ENCODE measurements at regions not wholly inside any gene's neighbourhood (a gene's known extent, or its start where the extent isn't known, plus 50 kb on each side); places are given as distances from the start of the nearest gene placed in this dataset.

DNA sequence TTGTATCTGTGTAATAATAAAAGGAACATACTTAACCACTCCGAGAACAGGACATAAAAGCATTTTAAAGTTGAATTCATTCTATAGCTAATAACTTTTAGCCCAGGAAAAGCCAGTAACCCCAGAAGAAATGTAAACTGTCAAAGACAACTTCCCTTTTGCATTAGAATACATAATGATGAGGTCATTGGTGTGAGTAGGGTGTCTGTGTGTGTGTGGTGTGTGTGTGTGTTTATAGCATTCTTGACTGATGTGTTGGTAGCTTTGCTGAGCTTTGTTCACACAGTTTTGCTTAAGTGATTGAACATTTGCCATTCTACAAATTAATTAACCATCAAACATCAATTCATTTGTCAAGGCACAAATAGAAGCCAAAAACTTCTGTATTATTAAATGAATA, 559.6 kb downstream of the ARAP2 start:
- Histone ChIP-seq H3K79me2 (ENCODE audit: insufficient read depth, low read length) (no peaks in the 10 kb centered on the region), H3K27ac (ENCODE audit: low read depth, low read length) (no peak overlapping the region), H3K9me2 (ENCODE audit: insufficient read depth) (no peaks in the 10 kb centered on the region), H4K20me1 (ENCODE audit: insufficient read depth) (no peaks in the 10 kb centered on the region), H3K9ac (ENCODE audit: low read length) (no peak overlapping the region), H3K9me3 (ENCODE audit: control insufficient read depth in 1 of 2, insufficient read depth in 1 of 2, low read depth in 1 of 2, low read length in 2 of 2) (no peaks in the 10 kb centered on the region), H3K27me3 (ENCODE audit: insufficient read depth, low read length) (no peaks in the 10 kb centered on the region), H3K4me2 (ENCODE audit: low read length) (no peak overlapping the region), H3K4me1 (ENCODE audit: control insufficient read depth in 1 of 2, insufficient read depth in 2 of 2, low read length in 2 of 2) (no peaks in the 10 kb centered on the region), H3K36me3 (ENCODE audit: control insufficient read depth in 1 of 2, insufficient read depth in 2 of 2, low read length in 2 of 2) (no peaks in the 10 kb centered on the region), H3K4me3 (replicated peaks in 1 of 2; ENCODE audit: low read depth in 1 of 2, low read length in 2 of 2) (no peak overlapping the region), H2AFZ (ENCODE audit: low read depth, low read length, poor library complexity, severe bottlenecking) (no peak overlapping the region)
- RAD21 ChIA-PET (ENCODE audit: low non-redundant PET in 1 of 2, low total read pairs in 2 of 2, uncharacterized antibody in 2 of 2, unreplicated experiment in 2 of 2), result no interaction called here
- CTCF ChIA-PET, result no interaction called here
- TF ChIP-seq POLR2A (IDR thresholded peaks at IDR 0.05; ENCODE audit: borderline replicate concordance, extremely low read depth, insufficient read depth, insufficient read length), result no peak
- no peak for TF ChIP-seq EGR1 (IDR thresholded peaks at IDR 0.05; ENCODE audit: low read depth)
- no peak for TF ChIP-seq ZFX (IDR thresholded peaks at IDR 0.05)
- POLR2A ChIA-PET, result no interaction called here
- intact Hi-C loops (cut with micrococcal nuclease), result no loop called here
- BruUV-seq (replicated peaks), result no TSS peak
- ATAC-seq (no peak), DNase-seq (ENCODE audit: low read depth, low spot score) (no peak)

DNA sequence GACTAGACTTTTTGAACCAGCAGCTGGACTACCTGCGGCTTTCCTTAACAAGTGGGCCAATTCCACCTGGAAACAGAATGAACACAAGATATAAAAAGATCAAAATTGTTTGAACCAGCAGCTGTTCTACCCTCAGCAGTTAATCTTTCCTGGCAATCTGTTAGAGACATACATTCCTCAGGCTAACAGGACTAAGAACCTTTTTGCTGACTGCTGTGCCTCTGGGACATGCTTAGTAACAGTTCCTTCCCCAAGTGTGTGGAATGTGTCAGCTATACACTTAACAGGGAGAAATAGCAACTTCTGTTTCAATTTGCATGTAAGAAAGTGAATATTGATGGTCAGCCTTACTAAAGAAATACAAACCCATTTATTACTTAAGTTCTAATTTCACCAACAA, 554.4 kb downstream of the ARAP2 start:
- H2AFZ ChIP-seq (ENCODE audit: low read depth, low read length, poor library complexity, severe bottlenecking), result no peak overlapping the region
- ATAC-seq (no peak), DNase-seq (ENCODE audit: low read depth, low spot score) (no peak)
- BruUV-seq (replicated peaks), result no TSS peak
- H3K27ac ChIP-seq (ENCODE audit: low read depth, low read length), result no peak overlapping the region
- ChIA-PET CTCF (no interaction called here), RAD21 (ENCODE audit: low non-redundant PET in 1 of 2, low total read pairs in 2 of 2, uncharacterized antibody in 2 of 2, unreplicated experiment in 2 of 2) (no interaction called here), POLR2A (no interaction called here)
- no peaks in the 10 kb centered on the region for H3K79me2 ChIP-seq (ENCODE audit: insufficient read depth, low read length)
- no peaks in the 10 kb centered on the region for H3K27me3 ChIP-seq (ENCODE audit: insufficient read depth, low read length)
- H3K4me3 ChIP-seq (replicated peaks in 1 of 2; ENCODE audit: low read depth in 1 of 2, low read length in 2 of 2), result no peak overlapping the region
- no peaks in the 10 kb centered on the region for H3K9me3 ChIP-seq (ENCODE audit: control insufficient read depth in 1 of 2, insufficient read depth in 1 of 2, low read depth in 1 of 2, low read length in 2 of 2)
- H3K36me3 ChIP-seq (ENCODE audit: control insufficient read depth in 1 of 2, insufficient read depth in 2 of 2, low read length in 2 of 2), result no peaks in the 10 kb centered on the region
- H3K4me2 ChIP-seq (ENCODE audit: low read length), result no peak overlapping the region
- H3K9me2 ChIP-seq (ENCODE audit: insufficient read depth), result no peaks in the 10 kb centered on the region
- no peak overlapping the region for H3K9ac ChIP-seq (ENCODE audit: low read length)
- H3K4me1 ChIP-seq (ENCODE audit: control insufficient read depth in 1 of 2, insufficient read depth in 2 of 2, low read length in 2 of 2), result no peaks in the 10 kb centered on the region
- no peaks in the 10 kb centered on the region for H4K20me1 ChIP-seq (ENCODE audit: insufficient read depth)
- intact Hi-C loops (cut with micrococcal nuclease), result no loop called here
- TF ChIP-seq, protein P1, sequence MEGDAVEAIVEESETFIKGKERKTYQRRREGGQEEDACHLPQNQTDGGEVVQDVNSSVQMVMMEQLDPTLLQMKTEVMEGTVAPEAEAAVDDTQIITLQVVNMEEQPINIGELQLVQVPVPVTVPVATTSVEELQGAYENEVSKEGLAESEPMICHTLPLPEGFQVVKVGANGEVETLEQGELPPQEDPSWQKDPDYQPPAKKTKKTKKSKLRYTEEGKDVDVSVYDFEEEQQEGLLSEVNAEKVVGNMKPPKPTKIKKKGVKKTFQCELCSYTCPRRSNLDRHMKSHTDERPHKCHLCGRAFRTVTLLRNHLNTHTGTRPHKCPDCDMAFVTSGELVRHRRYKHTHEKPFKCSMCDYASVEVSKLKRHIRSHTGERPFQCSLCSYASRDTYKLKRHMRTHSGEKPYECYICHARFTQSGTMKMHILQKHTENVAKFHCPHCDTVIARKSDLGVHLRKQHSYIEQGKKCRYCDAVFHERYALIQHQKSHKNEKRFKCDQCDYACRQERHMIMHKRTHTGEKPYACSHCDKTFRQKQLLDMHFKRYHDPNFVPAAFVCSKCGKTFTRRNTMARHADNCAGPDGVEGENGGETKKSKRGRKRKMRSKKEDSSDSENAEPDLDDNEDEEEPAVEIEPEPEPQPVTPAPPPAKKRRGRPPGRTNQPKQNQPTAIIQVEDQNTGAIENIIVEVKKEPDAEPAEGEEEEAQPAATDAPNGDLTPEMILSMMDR (IDR thresholded peaks at IDR 0.05 in 2 of 3, conservative IDR thresholded peaks at IDR 0.05 in 1 of 3; ENCODE audit: borderline replicate concordance in 1 of 3, insufficient read depth in 1 of 3, low read depth in 2 of 3, low read length in 2 of 3), result no peak
- TF ChIP-seq EGR1 (IDR thresholded peaks at IDR 0.05; ENCODE audit: low read depth) (no peak), SRF (IDR thresholded peaks at IDR 0.05; ENCODE audit: low read depth) (no peak), POLR2A (IDR thresholded peaks at IDR 0.05; ENCODE audit: borderline replicate concordance, extremely low read depth, insufficient read depth, insufficient read length) (no peak), FOSL1 (IDR thresholded peaks at IDR 0.05; ENCODE audit: low read depth) (no peak), JUND (IDR thresholded peaks at IDR 0.05) (no peak), POLR2AphosphoS5 (IDR thresholded peaks at IDR 0.05; ENCODE audit: low read depth, low read length) (no peak), YY1 (IDR thresholded peaks at IDR 0.05; ENCODE audit: extremely low read depth, insufficient replicate concordance, low read depth, low read length) (no peak), SP1 (IDR thresholded peaks at IDR 0.05; ENCODE audit: low read depth) (no peak), CEBPB (IDR thresholded peaks at IDR 0.05; ENCODE audit: low read depth) (no peak)
- TF ChIP-seq, protein P2, sequence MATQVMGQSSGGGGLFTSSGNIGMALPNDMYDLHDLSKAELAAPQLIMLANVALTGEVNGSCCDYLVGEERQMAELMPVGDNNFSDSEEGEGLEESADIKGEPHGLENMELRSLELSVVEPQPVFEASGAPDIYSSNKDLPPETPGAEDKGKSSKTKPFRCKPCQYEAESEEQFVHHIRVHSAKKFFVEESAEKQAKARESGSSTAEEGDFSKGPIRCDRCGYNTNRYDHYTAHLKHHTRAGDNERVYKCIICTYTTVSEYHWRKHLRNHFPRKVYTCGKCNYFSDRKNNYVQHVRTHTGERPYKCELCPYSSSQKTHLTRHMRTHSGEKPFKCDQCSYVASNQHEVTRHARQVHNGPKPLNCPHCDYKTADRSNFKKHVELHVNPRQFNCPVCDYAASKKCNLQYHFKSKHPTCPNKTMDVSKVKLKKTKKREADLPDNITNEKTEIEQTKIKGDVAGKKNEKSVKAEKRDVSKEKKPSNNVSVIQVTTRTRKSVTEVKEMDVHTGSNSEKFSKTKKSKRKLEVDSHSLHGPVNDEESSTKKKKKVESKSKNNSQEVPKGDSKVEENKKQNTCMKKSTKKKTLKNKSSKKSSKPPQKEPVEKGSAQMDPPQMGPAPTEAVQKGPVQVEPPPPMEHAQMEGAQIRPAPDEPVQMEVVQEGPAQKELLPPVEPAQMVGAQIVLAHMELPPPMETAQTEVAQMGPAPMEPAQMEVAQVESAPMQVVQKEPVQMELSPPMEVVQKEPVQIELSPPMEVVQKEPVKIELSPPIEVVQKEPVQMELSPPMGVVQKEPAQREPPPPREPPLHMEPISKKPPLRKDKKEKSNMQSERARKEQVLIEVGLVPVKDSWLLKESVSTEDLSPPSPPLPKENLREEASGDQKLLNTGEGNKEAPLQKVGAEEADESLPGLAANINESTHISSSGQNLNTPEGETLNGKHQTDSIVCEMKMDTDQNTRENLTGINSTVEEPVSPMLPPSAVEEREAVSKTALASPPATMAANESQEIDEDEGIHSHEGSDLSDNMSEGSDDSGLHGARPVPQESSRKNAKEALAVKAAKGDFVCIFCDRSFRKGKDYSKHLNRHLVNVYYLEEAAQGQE (IDR thresholded peaks at IDR 0.05; ENCODE audit: low read depth), result no peak
- TF ChIP-seq, protein P3, sequence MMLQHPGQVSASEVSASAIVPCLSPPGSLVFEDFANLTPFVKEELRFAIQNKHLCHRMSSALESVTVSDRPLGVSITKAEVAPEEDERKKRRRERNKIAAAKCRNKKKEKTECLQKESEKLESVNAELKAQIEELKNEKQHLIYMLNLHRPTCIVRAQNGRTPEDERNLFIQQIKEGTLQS (IDR thresholded peaks at IDR 0.05), result no peak

All from HCT116 (cell line).